ENCODE measurements at regions not wholly inside any gene's neighbourhood (a gene's known extent, or its start where the extent isn't known, plus 50 kb on each side); places are given as distances from the start of the nearest gene placed in this dataset.

DNA sequence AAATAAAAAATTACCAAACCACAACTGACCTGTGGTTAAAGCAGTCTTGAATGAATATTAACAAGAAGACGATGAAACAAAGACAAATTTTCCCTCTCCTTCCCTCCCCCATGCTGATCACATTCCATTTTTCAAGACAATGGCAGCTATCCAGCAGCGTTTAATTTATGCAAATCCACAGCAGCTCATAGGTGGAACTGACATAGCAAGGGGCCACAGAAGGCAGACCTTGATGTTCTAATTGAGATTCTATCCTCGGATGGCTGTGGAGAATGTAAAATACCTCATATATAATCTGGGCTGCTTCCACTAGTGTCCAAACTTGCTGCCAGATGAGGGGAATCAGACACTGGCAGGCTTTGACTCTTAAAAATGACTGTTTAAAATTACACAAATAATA, 211.5 kb downstream of the CHRDL1 start:
- no peak for ATAC-seq
- DNase-seq = no peak

DNA sequence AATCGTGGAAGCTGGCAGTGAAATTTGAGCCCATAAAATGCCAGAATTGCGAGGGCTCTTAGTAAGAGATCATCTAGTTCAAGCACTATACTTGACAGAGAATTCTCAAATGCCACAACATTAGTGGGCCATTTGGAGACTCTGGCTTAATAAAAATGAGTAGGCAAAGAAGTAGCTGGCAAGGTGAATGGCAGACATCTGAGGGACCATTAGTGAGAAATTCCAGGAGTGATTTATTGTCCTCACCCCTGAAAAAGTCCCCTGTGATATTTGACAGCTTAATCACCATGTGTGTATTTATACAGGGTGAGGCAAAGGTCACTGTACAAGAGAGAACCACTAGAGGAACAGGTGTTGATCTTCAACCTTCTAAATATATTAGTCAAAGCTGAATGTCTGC, 207.5 kb downstream of the CHRDL1 start:
- ATAC-seq (no peak), DNase-seq (no peak)
- intact Hi-C loops (cut with DNase I, micrococcal nuclease) = no loop called here

More for the DNA sequence above, 211.5 kb downstream of the CHRDL1 start:
- intact Hi-C loops (cut with DNase I, micrococcal nuclease) = no loop called here

DNA sequence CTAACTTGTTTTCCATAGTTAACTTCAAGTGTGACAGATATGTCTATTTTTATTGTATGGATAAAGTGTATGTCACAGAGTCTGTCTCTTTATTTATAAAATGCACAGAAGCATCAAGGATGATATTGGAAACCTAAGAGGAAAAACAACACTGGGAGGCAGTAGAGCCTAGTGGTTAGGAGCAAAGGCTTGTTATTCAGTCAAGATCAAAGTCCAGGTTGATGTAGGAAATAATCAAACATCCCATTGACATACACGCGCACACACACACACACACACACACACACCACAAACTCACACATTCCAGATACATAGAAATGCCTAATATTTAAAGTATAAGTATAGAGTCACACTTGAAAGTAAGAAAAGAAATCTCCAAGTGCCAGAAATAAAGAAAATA, 206.8 kb downstream of the CHRDL1 start:
- DNase-seq = no peak
- ATAC-seq = no peak
- intact Hi-C loops (cut with DNase I, micrococcal nuclease) = no loop called here

- ATAC-seq (no peak), DNase-seq (no peak)
- intact Hi-C loops (cut with DNase I, micrococcal nuclease) = no loop called here
Measured at GRCh38 chrX:110600745-110601310, 194.8 kb downstream of the CHRDL1 start.

DNA sequence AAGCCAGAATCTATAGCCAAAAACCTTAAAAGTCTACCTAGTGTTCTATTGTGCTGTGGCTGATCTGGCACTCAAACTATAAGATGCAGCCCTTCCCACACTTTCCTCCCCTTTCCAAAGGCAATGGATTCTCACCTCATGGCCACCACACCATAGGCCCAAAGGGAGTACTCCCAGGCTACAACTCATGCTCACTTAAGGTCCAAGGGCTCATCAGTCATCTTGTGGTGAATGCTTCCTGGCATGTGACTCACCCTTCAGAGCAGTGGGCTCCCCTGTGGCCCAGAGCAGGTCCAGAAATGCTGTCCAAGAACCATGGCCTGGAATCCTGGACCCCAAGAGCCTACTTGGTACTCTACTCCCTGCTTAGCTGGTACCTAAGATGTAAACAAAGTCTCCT, 181.0 kb downstream of the CHRDL1 start:
- no peak for DNase-seq
- ATAC-seq = no peak
- intact Hi-C loops (cut with DNase I, micrococcal nuclease) = no loop called here
